GM12874 (cell line): ENCODE measurements at regions not wholly inside any gene's neighbourhood (a gene's known extent, or its start where the extent isn't known, plus 50 kb on each side); places are given as distances from the start of the nearest gene placed in this dataset.

Source experiments
- CTCF ChIP-seq: IDR thresholded peaks from 2 replicates; pipeline ENCODE4 v1.5.1; 2011; ENCODE audit warnings: low read depth, mild to moderate bottlenecking, control low read depth, low read length, moderate library complexity; ENCODE audit not compliant: insufficient read depth

- no peak for TF ChIP-seq CTCF
These were observed 94.0 kb upstream of the FAM180A start for GRCh38 chr7:135842446-135843179.

- TF ChIP-seq CTCF: no peak
These were observed 92.0 kb upstream of the FAM180A start for GRCh38 chr7:135840591-135840990.

GRCh38 chr7:135837675-135838074 lies 89.1 kb upstream of the FAM180A start:
- no peak for TF ChIP-seq CTCF

- no peak for TF ChIP-seq CTCF
These were observed 85.7 kb upstream of the FAM180A start for GRCh38 chr7:135834266-135834665.

- TF ChIP-seq CTCF: no peak
These were observed 85.0 kb upstream of the FAM180A start for GRCh38 chr7:135833642-135834041.

- no peak for TF ChIP-seq CTCF
These were observed 83.0 kb upstream of the FAM180A start for GRCh38 chr7:135831455-135832195.

GRCh38 chr7:135828604-135829003 lies 80.0 kb upstream of the FAM180A start:
- no peak for TF ChIP-seq CTCF
